ENCODE measurements at regions not wholly inside any gene's neighbourhood (a gene's known extent, or its start where the extent isn't known, plus 50 kb on each side); places are given as distances from the start of the nearest gene placed in this dataset.

DNA sequence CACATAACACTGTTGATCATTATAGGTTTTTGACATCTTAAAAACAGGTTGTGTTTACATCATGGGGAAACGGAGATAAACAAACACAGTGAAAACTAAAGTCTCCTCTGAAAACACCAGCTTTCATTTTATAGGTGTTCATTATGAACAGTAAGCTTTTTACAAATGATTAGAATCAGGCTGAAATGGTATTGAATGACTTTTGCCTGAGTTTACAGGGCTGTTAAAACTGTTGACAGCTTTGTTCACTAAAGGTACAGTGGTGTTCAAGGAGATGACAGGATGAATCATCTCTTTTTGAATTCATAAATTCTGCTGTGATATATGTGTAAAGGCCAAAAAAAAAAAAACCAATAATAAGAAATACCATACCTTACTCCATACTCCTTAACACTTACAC, 184.6 kb upstream of the CNTN5 start:
- Histone ChIP-seq H3K27me3 (ENCODE audit: control insufficient read depth, insufficient read depth, low read length) (no peaks in the 10 kb centered on the region), H3K4me3 (ENCODE audit: low read depth, low read length) (no peak overlapping the region), H3K9me3 (ENCODE audit: control insufficient read depth in 2 of 2, low read length in 2 of 2) (peaks cover 0 to 5% of the 10 kb centered on the region in 2 experiments), H3K4me1 (ENCODE audit: control insufficient read depth, insufficient read depth, low read length, poor library complexity, severe bottlenecking) (no peaks in the 10 kb centered on the region), H3K27ac (ENCODE audit: insufficient read depth, low read length, poor library complexity, severe bottlenecking) (no peak overlapping the region), H3K36me3 (ENCODE audit: control insufficient read depth, insufficient read depth, low read length) (no peaks in the 10 kb centered on the region)
- ATAC-seq (ENCODE audit: low read depth in 2 of 2) = no peak
- Mint-ChIP-seq H3K4me3 (no peak overlapping the region), H3K27ac (no peak overlapping the region), H3K4me1 (no peaks in the 10 kb centered on the region), H3K27me3 (no peaks in the 10 kb centered on the region), H3K9me3 (peaks cover 0 to 23% (median 5%) of the 10 kb centered on the region in 7 donors), H3K36me3 (no peaks in the 10 kb centered on the region)
- no peak for DNase-seq

DNA sequence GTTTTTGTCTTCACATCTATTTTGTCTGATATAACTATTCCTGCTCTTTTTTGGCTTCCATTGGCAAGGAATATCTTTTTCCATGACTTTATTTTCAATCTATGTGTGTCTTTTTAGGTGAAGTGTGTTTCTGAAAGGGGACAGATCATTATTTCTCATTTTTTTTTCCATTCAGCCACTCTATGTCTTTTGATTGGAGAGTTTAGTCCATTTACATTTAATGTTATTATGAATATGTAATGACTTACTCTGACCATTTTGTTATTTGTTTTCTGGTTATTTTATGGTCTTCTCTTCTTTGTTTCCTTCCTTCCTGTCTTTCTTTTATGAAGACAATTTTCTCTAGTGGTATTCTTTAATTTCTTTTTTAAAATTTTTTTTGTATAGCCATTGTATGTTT, 178.6 kb upstream of the CNTN5 start:
- no peaks in the 10 kb centered on the region for H3K27me3 Mint-ChIP-seq
- H3K4me3 ChIP-seq (ENCODE audit: low read depth, low read length) = no peak overlapping the region
- H3K27ac ChIP-seq (ENCODE audit: insufficient read depth, low read length, poor library complexity, severe bottlenecking) = no peak overlapping the region
- ATAC-seq (ENCODE audit: low read depth in 2 of 2) = no peak
- H3K36me3 ChIP-seq (ENCODE audit: control insufficient read depth, insufficient read depth, low read length) = no peaks in the 10 kb centered on the region
- H3K27me3 ChIP-seq (ENCODE audit: control insufficient read depth, insufficient read depth, low read length) = no peaks in the 10 kb centered on the region
- peaks cover 0 to 19% (median 4%) of the 10 kb centered on the region in 7 donors for H3K9me3 Mint-ChIP-seq
- no peaks in the 10 kb centered on the region for H3K4me1 Mint-ChIP-seq
- DNase-seq = no peak
- H3K4me1 ChIP-seq (ENCODE audit: control insufficient read depth, insufficient read depth, low read length, poor library complexity, severe bottlenecking) = no peaks in the 10 kb centered on the region
- no peak overlapping the region for H3K27ac Mint-ChIP-seq
- no peak overlapping the region for H3K4me3 Mint-ChIP-seq
- H3K9me3 ChIP-seq (ENCODE audit: control insufficient read depth in 2 of 2, low read length in 2 of 2) = peaks cover 0 to 10% of the 10 kb centered on the region in 2 experiments
- no peaks in the 10 kb centered on the region for H3K36me3 Mint-ChIP-seq

DNA sequence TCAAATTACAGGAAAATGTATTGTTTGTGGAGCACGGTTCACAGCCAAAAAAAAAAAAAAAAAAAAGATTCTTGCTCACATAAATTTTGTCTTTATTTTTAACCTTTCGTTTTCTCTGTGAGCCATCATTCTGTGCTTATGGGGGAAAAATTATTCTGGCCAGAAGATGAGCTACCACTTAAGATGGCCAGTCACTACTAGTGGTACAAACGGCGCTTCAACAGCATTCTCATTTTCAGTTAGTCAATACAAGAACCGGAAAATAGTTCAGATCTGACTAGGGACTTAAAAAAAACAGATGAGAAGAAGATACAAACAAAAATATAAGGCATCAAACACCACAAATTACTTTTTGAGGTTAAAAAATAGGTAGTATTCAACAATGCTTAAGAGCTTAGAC, 158.6 kb upstream of the CNTN5 start:
- Histone ChIP-seq H3K4me3 (ENCODE audit: low read depth, low read length) (no peak overlapping the region), H3K27me3 (ENCODE audit: control insufficient read depth, insufficient read depth, low read length) (no peaks in the 10 kb centered on the region), H3K36me3 (ENCODE audit: control insufficient read depth, insufficient read depth, low read length) (no peaks in the 10 kb centered on the region), H3K9me3 (ENCODE audit: control insufficient read depth in 2 of 2, low read length in 2 of 2) (peaks cover 0 to 6% of the 10 kb centered on the region in 2 experiments), H3K27ac (ENCODE audit: insufficient read depth, low read length, poor library complexity, severe bottlenecking) (no peak overlapping the region), H3K4me1 (ENCODE audit: control insufficient read depth, insufficient read depth, low read length, poor library complexity, severe bottlenecking) (no peaks in the 10 kb centered on the region)
- no peaks in the 10 kb centered on the region for H3K36me3 Mint-ChIP-seq
- H3K27ac Mint-ChIP-seq = no peak overlapping the region
- H3K9me3 Mint-ChIP-seq = peaks cover 0 to 27% (median 7%) of the 10 kb centered on the region in 7 donors
- no peak overlapping the region for H3K4me3 Mint-ChIP-seq
- no peak for DNase-seq
- no peaks in the 10 kb centered on the region for H3K27me3 Mint-ChIP-seq
- no peak for ATAC-seq (ENCODE audit: low read depth in 2 of 2)
- no peaks in the 10 kb centered on the region for H3K4me1 Mint-ChIP-seq

DNA sequence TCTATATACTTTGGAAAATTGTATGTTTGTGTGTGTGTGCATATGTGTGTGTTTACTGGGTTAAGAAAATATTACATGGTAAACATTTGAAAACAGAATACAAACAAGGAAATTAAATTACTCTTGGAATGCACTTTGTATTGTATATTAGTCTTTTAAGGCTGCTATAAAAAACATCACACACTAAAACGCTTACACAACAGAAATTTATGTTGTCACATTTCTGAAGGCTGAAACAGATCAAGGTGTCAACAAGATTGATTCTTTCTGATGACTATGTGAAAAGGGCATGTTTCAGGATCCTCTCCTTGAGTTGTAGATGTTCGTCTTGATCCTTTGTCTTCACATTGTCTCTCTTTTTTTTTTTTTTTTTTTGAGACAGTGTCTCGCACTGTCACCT, 149.1 kb upstream of the CNTN5 start:
- no peaks in the 10 kb centered on the region for H3K27me3 ChIP-seq (ENCODE audit: control insufficient read depth, insufficient read depth, low read length)
- H3K9me3 ChIP-seq (ENCODE audit: control insufficient read depth in 2 of 2, low read length in 2 of 2) = peaks cover 2 to 4% of the 10 kb centered on the region in 2 experiments
- no peak for DNase-seq
- no peak overlapping the region for H3K27ac Mint-ChIP-seq
- H3K27ac ChIP-seq (ENCODE audit: insufficient read depth, low read length, poor library complexity, severe bottlenecking) = no peak overlapping the region
- ATAC-seq (ENCODE audit: low read depth in 2 of 2) = no peak
- H3K27me3 Mint-ChIP-seq = no peaks in the 10 kb centered on the region
- H3K4me1 Mint-ChIP-seq = no peaks in the 10 kb centered on the region
- H3K4me3 Mint-ChIP-seq = no peak overlapping the region
- H3K36me3 Mint-ChIP-seq = no peaks in the 10 kb centered on the region
- no peak overlapping the region for H3K4me3 ChIP-seq (ENCODE audit: low read depth, low read length)
- no peaks in the 10 kb centered on the region for H3K4me1 ChIP-seq (ENCODE audit: control insufficient read depth, insufficient read depth, low read length, poor library complexity, severe bottlenecking)
- peaks cover 0 to 24% (median 6%) of the 10 kb centered on the region in 7 donors for H3K9me3 Mint-ChIP-seq
- no peaks in the 10 kb centered on the region for H3K36me3 ChIP-seq (ENCODE audit: control insufficient read depth, insufficient read depth, low read length)

DNA sequence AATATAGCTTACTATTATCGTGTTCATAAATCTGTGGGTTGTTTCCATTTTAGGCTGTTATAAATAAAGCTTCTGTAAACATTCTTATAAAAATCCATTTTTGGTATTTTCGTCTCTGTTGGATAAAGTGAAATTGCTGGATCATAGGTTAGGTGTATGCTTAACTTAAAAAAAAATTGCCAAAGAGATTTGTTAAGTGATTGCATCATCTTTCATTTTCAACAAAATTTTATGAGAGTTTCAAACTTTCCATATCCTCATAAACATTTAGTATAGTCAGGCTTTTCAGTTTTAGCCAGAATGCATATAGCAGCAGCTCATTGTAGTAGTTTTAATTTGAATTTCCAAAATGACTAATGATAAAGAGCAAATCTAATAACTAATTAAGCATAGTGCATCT, 146.7 kb upstream of the CNTN5 start:
- Histone ChIP-seq H3K27me3 (ENCODE audit: control insufficient read depth, insufficient read depth, low read length) (no peaks in the 10 kb centered on the region), H3K4me3 (ENCODE audit: low read depth, low read length) (no peak overlapping the region), H3K9me3 (ENCODE audit: control insufficient read depth in 2 of 2, low read length in 2 of 2) (peaks cover 2 to 4% of the 10 kb centered on the region in 2 experiments), H3K4me1 (ENCODE audit: control insufficient read depth, insufficient read depth, low read length, poor library complexity, severe bottlenecking) (no peaks in the 10 kb centered on the region), H3K36me3 (ENCODE audit: control insufficient read depth, insufficient read depth, low read length) (no peaks in the 10 kb centered on the region), H3K27ac (ENCODE audit: insufficient read depth, low read length, poor library complexity, severe bottlenecking) (no peak overlapping the region)
- H3K36me3 Mint-ChIP-seq = no peaks in the 10 kb centered on the region
- no peak overlapping the region for H3K27ac Mint-ChIP-seq
- H3K4me1 Mint-ChIP-seq = no peaks in the 10 kb centered on the region
- DNase-seq (no peak), ATAC-seq (ENCODE audit: low read depth in 2 of 2) (no peak)
- no peak overlapping the region for H3K4me3 Mint-ChIP-seq
- H3K9me3 Mint-ChIP-seq = peaks cover 0 to 13% (median 7%) of the 10 kb centered on the region in 7 donors
- H3K27me3 Mint-ChIP-seq = no peaks in the 10 kb centered on the region

DNA sequence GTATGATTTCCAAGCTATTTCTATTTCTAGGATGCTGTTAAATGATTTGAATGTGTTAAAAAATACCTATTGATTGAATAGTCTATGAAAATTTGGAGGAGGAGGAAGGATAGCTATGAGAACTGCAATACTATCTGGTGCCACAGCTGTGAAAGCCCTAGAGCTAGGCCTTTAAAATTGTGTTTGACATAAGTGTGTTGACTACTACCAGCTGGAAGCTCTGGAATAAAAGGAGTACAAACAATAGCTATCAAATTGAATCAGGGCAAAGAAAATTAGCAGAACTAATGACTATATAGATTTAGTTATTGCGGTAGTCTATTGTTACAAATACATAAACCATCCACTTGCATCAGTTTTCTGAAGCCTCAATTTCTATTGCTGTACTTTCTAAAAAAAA, 124.8 kb upstream of the CNTN5 start:
- Histone ChIP-seq H3K4me1 (ENCODE audit: control insufficient read depth, insufficient read depth, low read length, poor library complexity, severe bottlenecking) (no peaks in the 10 kb centered on the region), H3K9me3 (ENCODE audit: control insufficient read depth in 2 of 2, low read length in 2 of 2) (peaks cover under 1 to 11% of the 10 kb centered on the region in 2 experiments), H3K27me3 (ENCODE audit: control insufficient read depth, insufficient read depth, low read length) (no peaks in the 10 kb centered on the region), H3K27ac (ENCODE audit: insufficient read depth, low read length, poor library complexity, severe bottlenecking) (no peak overlapping the region), H3K4me3 (ENCODE audit: low read depth, low read length) (no peak overlapping the region), H3K36me3 (ENCODE audit: control insufficient read depth, insufficient read depth, low read length) (no peaks in the 10 kb centered on the region)
- H3K9me3 Mint-ChIP-seq = peaks cover 2 to 35% (median 10%) of the 10 kb centered on the region in 7 donors
- no peak overlapping the region for H3K27ac Mint-ChIP-seq
- no peak for ATAC-seq (ENCODE audit: low read depth in 2 of 2)
- no peak overlapping the region for H3K4me3 Mint-ChIP-seq
- DNase-seq = no peak
- H3K4me1 Mint-ChIP-seq = no peaks in the 10 kb centered on the region
- H3K27me3 Mint-ChIP-seq = no peaks in the 10 kb centered on the region
- no peaks in the 10 kb centered on the region for H3K36me3 Mint-ChIP-seq

DNA sequence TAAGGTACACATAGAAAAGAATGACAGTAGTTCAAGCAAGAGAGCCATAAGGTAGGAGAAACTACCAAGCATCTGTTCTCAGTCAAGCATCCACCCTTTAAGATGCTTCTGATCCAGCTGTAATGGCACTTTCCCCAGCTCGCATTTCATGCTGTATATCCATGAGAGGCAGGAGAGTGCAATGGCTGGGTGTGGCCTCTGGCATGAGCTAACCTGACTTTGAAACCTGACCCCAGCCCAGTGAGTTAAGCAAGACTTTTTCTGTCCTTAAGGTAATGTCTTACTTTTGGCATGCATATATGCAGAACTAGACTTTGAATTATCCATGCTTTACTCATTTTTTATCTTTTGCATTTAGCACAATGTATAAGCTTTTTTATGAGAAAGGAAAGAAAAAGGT, 79.8 kb upstream of the CNTN5 start:
- ATAC-seq (ENCODE audit: low read depth in 2 of 2) = no peak
- Mint-ChIP-seq H3K9me3 (peaks cover 0 to 9% (median 4%) of the 10 kb centered on the region in 7 donors), H3K27me3 (peaks cover 5% of the 10 kb centered on the region), H3K27ac (no peak overlapping the region), H3K36me3 (no peaks in the 10 kb centered on the region), H3K4me1 (no peaks in the 10 kb centered on the region), H3K4me3 (no peak overlapping the region)
- Histone ChIP-seq H3K4me3 (ENCODE audit: low read depth, low read length) (no peak overlapping the region), H3K27ac (ENCODE audit: insufficient read depth, low read length, poor library complexity, severe bottlenecking) (no peak overlapping the region), H3K27me3 (ENCODE audit: control insufficient read depth, insufficient read depth, low read length) (no peaks in the 10 kb centered on the region), H3K36me3 (ENCODE audit: control insufficient read depth, insufficient read depth, low read length) (no peaks in the 10 kb centered on the region), H3K4me1 (ENCODE audit: control insufficient read depth, insufficient read depth, low read length, poor library complexity, severe bottlenecking) (no peaks in the 10 kb centered on the region), H3K9me3 (ENCODE audit: control insufficient read depth in 2 of 2, low read length in 2 of 2) (no peaks in the 10 kb centered on the region)
- no peak for DNase-seq

DNA sequence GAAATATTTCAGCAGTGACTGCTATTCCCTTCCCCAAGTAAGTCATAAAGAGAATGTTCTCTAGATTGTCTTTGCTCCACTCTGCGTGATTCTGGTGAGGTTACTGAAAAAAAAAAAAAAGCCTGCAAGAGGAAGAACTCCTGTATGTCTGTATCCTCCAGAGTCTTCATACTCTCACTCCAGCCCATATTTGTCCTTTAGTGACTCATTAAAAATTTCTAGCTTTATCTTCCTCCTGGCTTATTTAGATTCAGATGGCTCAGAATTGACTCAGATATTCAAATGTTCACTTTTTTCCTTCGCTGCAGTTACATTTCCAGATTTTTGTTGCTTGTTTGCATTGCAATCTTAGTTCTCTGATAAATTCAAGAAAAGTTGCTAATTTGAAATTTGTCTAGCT, 76.3 kb upstream of the CNTN5 start:
- Mint-ChIP-seq H3K27ac (no peak overlapping the region), H3K36me3 (no peaks in the 10 kb centered on the region), H3K27me3 (no peaks in the 10 kb centered on the region), H3K9me3 (peaks cover 0 to 8% (median 2%) of the 10 kb centered on the region in 7 donors), H3K4me3 (no peak overlapping the region), H3K4me1 (no peaks in the 10 kb centered on the region)
- DNase-seq = no peak
- no peaks in the 10 kb centered on the region for H3K27me3 ChIP-seq (ENCODE audit: control insufficient read depth, insufficient read depth, low read length)
- no peak overlapping the region for H3K27ac ChIP-seq (ENCODE audit: insufficient read depth, low read length, poor library complexity, severe bottlenecking)
- no peaks in the 10 kb centered on the region for H3K36me3 ChIP-seq (ENCODE audit: control insufficient read depth, insufficient read depth, low read length)
- no peak overlapping the region for H3K4me3 ChIP-seq (ENCODE audit: low read depth, low read length)
- ATAC-seq (ENCODE audit: low read depth in 2 of 2) = no peak
- H3K9me3 ChIP-seq (ENCODE audit: control insufficient read depth in 2 of 2, low read length in 2 of 2) = no peaks in the 10 kb centered on the region
- H3K4me1 ChIP-seq (ENCODE audit: control insufficient read depth, insufficient read depth, low read length, poor library complexity, severe bottlenecking) = no peaks in the 10 kb centered on the region
